ENCODE measurements at regions not wholly inside any gene's neighbourhood (a gene's known extent, or its start where the extent isn't known, plus 50 kb on each side); places are given as distances from the start of the nearest gene placed in this dataset.
"Not testable (repeated sequence)": the region's sequence is repeated elsewhere in the genome, so short reads cannot be mapped to it uniquely, and the experiment has no call there.

DNA sequence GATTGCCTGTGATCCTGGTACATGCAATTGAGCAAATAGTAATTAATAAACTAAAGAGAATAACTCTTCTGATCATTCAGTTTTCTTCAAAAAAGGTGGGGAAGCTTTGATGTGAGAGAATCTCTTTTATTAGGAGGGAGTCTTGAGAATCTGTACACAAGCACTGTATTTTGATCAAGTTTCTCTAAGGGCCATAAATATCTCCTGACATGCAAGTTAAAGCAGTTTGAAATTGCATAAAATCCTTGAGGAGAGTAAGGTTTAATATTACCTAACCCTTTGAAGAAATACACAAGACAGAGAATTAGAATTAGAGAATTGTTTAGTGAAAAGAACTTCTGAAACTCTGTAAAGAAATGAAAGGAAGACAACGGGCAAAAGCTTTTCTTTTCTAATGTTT, 326.9 kb downstream of the FAT4 start:
- Histone ChIP-seq H3K27ac (no peak overlapping the region), H3K36me3 (no peaks in the 10 kb centered on the region), H3K9me3 (no peaks in the 10 kb centered on the region), H3K4me1 (no peaks in the 10 kb centered on the region), H3K4me3 (no peak overlapping the region), H3K27me3 (no peaks in the 10 kb centered on the region)
- WGBS, 2 donors, result 49 to 73% methylated on average over 1 of the region's 1 CpG
- intact Hi-C loops (cut with DNase I), result no loop called here
- TF ChIP-seq POLR2AphosphoS5 (IDR thresholded peaks at IDR 0.05) (no peak), EP300 (IDR thresholded peaks at IDR 0.05) (no peak), POLR2A (IDR thresholded peaks at IDR 0.05) (no peak)
- TF ChIP-seq, protein P1, sequence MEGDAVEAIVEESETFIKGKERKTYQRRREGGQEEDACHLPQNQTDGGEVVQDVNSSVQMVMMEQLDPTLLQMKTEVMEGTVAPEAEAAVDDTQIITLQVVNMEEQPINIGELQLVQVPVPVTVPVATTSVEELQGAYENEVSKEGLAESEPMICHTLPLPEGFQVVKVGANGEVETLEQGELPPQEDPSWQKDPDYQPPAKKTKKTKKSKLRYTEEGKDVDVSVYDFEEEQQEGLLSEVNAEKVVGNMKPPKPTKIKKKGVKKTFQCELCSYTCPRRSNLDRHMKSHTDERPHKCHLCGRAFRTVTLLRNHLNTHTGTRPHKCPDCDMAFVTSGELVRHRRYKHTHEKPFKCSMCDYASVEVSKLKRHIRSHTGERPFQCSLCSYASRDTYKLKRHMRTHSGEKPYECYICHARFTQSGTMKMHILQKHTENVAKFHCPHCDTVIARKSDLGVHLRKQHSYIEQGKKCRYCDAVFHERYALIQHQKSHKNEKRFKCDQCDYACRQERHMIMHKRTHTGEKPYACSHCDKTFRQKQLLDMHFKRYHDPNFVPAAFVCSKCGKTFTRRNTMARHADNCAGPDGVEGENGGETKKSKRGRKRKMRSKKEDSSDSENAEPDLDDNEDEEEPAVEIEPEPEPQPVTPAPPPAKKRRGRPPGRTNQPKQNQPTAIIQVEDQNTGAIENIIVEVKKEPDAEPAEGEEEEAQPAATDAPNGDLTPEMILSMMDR (IDR thresholded peaks at IDR 0.05), result no peak
- no peak for DNase-seq

DNA sequence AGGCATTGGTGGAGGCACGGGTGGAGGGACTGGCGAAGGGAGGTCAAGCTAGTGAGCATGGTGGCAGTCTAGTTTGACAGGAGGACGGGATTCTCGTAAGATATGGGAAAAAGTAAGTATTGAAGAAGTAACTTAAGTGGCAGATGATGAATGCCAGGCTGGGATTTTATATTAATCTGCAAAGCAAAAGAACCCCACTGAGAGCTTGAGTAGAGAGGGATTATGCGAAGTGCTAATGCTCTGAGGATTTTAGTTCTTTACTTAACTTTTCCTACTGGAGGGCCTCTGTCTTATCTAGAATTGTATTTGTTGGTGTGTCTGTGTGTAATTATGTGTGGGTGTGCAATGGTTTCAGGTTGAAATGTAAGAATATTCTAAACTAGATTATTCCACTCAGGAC, 327.9 kb downstream of the FAT4 start:
- H3K36me3 ChIP-seq, result no peaks in the 10 kb centered on the region
- no peak overlapping the region for H3K27ac ChIP-seq
- intact Hi-C loops (cut with DNase I), result no loop called here
- TF ChIP-seq EP300 (IDR thresholded peaks at IDR 0.05), result no peak
- TF ChIP-seq, protein P1 (IDR thresholded peaks at IDR 0.05), result no peak
- TF ChIP-seq POLR2A (IDR thresholded peaks at IDR 0.05), result no peak
- TF ChIP-seq POLR2AphosphoS5 (IDR thresholded peaks at IDR 0.05), result no peak
- WGBS, 2 donors, result 83 to 90% methylated on average over 5 of the region's 5 CpGs
- no peaks in the 10 kb centered on the region for H3K27me3 ChIP-seq
- no peaks in the 10 kb centered on the region for H3K4me1 ChIP-seq
- H3K4me3 ChIP-seq, result no peak overlapping the region
- no peaks in the 10 kb centered on the region for H3K9me3 ChIP-seq
- no peak for DNase-seq

DNA sequence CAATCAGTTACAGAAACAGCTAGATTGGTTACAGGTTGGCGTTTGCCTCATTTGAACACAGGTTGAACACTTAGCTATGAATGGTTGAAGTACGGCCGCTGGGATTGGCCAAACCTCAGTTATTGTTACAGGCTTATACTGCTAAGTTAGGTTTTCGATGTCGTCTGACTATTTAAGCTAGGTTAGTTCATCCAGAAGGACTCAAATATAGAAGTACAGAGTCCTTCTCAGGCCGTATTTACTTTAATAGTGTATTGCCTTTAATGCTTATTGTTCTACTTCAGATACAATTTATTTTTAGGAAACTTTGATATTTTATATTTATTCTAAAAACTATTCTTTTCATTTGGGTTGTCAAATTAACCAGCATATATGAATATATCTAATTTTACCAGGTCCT, 334.7 kb downstream of the FAT4 start:
- no peak for DNase-seq
- TF ChIP-seq EP300 (IDR thresholded peaks at IDR 0.05) (no peak), POLR2AphosphoS5 (IDR thresholded peaks at IDR 0.05) (no peak), POLR2A (IDR thresholded peaks at IDR 0.05) (no peak)
- TF ChIP-seq, protein P1 (IDR thresholded peaks at IDR 0.05), result no peak
- Histone ChIP-seq H3K36me3 (no peaks in the 10 kb centered on the region), H3K4me3 (no peak overlapping the region), H3K27ac (no peak overlapping the region), H3K4me1 (no peaks in the 10 kb centered on the region), H3K27me3 (no peaks in the 10 kb centered on the region), H3K9me3 (no peaks in the 10 kb centered on the region)
- intact Hi-C loops (cut with DNase I), result no loop called here
- 84 to 91% methylated on average over 6 of the region's 6 CpGs for WGBS, 2 donors

DNA sequence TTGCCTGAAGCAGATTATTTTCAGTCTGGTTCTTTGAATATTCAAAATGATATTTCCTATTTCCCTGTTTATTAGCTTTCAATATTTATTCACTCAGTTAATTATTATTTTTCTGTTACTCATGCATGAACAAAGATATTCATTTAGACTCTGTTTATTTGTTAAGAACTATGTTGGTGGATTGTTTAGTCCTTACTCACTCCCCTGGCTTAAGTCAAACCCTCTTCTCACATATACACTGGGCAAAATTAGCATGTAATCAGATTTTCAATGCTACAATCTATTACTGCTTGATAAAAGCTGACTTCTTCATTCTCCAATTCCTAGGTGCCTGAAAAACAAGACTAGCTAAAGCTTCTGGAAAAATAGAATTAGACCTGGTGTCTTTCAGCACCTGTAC, 335.8 kb downstream of the FAT4 start:
- no peaks in the 10 kb centered on the region for H3K4me1 ChIP-seq
- H3K27ac ChIP-seq, result no peak overlapping the region
- no peak overlapping the region for H3K4me3 ChIP-seq
- intact Hi-C loops (cut with DNase I), result no loop called here
- TF ChIP-seq, protein P1 (IDR thresholded peaks at IDR 0.05), result no peak
- no peak for DNase-seq
- H3K36me3 ChIP-seq, result no peaks in the 10 kb centered on the region
- H3K9me3 ChIP-seq, result no peaks in the 10 kb centered on the region
- H3K27me3 ChIP-seq, result no peaks in the 10 kb centered on the region

DNA sequence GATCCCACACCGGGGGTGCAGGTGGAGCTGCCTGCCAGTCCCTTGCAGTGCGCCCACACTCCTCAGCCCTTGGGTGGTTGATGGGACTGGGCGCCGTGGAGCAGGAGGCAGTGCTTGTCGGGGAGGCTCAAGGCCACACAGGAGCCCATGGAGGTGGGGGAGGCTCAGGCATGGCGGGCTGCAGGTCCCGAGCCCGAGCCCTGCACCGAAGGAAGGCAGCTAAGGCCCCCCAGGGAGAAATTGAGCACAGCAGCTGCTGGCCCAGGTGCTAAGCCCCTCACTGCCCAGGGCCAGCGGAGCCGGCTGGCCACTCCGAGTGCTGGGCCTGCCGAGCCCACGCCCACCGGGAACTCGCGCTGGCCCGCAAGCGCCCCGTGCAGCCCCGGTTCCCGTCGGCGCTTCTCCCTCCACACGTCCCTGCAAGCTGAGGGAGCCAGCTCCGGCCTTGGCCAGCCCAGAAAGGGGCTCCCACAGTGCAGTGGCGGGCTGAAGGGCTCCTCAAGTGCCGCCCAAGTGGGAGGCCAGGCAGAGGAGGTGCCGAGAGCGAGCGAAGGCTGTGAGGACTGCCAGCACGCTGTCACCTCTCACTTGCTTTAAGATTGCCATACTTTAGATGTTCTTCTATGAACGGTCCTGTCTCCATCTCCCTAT, 337.1 kb downstream of the FAT4 start:
- H3K4me1 ChIP-seq; H3K9me3 ChIP-seq; DNase-seq; H3K36me3 ChIP-seq; intact Hi-C loops (cut with DNase I); H3K4me3 ChIP-seq; H3K27me3 ChIP-seq; H3K27ac ChIP-seq: not testable (repeated sequence)
- 93 to 94% methylated on average over 33 of the region's 33 CpGs for WGBS, 2 donors
